ENCODE measurements at regions not wholly inside any gene's neighbourhood (a gene's known extent, or its start where the extent isn't known, plus 50 kb on each side); places are given as distances from the start of the nearest gene placed in this dataset.

DNA sequence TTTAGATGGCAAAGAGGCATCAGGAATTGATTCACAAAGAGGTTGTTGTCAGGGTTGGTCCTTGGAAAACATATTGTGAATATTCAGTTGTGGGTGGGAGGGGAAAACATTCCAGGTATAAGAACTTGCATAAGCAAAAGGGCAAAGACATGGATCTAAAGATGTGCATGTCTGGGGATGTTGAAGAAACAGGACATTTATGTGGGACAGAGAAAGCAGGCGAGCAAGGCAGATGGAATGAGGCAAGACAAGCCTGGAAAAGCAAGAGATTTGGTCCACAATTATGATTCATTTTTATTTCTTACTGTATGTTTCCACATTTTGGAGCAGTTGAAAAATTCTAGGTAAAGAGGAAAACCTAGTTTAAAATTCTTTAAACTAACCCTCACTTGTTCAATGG lies 134.9 kb upstream of the CXXC4 start:
- Histone ChIP-seq H3K27ac (ENCODE audit: low read depth, low read length, poor library complexity, severe bottlenecking) (no peak overlapping the region), H4K20me1 (ENCODE audit: insufficient read depth, low read length) (no peaks in the 10 kb centered on the region), H3K79me2 (ENCODE audit: insufficient read depth, low read depth, low read length) (no peaks in the 10 kb centered on the region), H3K4me3 (ENCODE audit: low read depth, low read length, poor library complexity, severe bottlenecking) (no peak overlapping the region), H2AFZ (ENCODE audit: low read length) (no peak overlapping the region), H3K9me2 (ENCODE audit: insufficient read depth, low read length) (no peaks in the 10 kb centered on the region), H3K4me2 (ENCODE audit: low read length) (no peak overlapping the region), H3K9me3 (ENCODE audit: low read length) (no peaks in the 10 kb centered on the region), H3K4me1 (ENCODE audit: insufficient read depth, low read length, poor library complexity, severe bottlenecking) (no peaks in the 10 kb centered on the region), H3K36me3 (ENCODE audit: insufficient read depth, low read length) (no peaks in the 10 kb centered on the region)
- ChIA-PET POLR2A (no interaction called here), CTCF (ENCODE audit: unreplicated experiment) (no interaction called here)
- no peak for DNase-seq (ENCODE audit: low spot score)
- BruUV-seq (replicated peaks): no TSS peak
- intact Hi-C loops (cut with micrococcal nuclease; ENCODE audit: unreplicated experiment): no loop called here
- no peak for TF ChIP-seq EZH2phosphoT487 (IDR thresholded peaks at IDR 0.05; ENCODE audit: borderline replicate concordance, low read depth, low read length)
- TF ChIP-seq, protein P1, sequence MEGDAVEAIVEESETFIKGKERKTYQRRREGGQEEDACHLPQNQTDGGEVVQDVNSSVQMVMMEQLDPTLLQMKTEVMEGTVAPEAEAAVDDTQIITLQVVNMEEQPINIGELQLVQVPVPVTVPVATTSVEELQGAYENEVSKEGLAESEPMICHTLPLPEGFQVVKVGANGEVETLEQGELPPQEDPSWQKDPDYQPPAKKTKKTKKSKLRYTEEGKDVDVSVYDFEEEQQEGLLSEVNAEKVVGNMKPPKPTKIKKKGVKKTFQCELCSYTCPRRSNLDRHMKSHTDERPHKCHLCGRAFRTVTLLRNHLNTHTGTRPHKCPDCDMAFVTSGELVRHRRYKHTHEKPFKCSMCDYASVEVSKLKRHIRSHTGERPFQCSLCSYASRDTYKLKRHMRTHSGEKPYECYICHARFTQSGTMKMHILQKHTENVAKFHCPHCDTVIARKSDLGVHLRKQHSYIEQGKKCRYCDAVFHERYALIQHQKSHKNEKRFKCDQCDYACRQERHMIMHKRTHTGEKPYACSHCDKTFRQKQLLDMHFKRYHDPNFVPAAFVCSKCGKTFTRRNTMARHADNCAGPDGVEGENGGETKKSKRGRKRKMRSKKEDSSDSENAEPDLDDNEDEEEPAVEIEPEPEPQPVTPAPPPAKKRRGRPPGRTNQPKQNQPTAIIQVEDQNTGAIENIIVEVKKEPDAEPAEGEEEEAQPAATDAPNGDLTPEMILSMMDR (conservative IDR thresholded peaks at IDR 0.05; ENCODE audit: low read length): no peak

DNA sequence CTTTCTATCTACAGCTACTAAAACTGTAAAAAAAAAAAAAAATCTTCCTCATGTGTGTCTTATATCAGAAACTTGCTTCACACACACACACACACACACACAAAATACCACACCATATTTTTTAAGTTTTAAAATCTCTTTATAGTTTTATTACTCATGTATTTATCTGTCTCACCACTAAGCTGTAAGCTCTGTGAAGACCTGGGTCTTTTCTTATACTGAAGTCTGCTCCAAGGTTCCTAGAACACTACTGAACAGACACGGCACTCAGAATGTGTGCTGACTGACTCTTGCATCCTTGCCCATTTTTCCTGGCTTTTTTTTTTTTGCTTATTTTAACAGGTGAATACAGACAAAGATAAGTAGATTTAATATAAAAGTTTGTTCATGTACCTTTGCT lies 135.6 kb upstream of the CXXC4 start:
- H3K36me3 ChIP-seq (ENCODE audit: insufficient read depth, low read length): no peaks in the 10 kb centered on the region
- POLR2A ChIA-PET: no interaction called here
- DNase-seq (ENCODE audit: low spot score): no peak
- H4K20me1 ChIP-seq (ENCODE audit: insufficient read depth, low read length): no peaks in the 10 kb centered on the region
- no peak overlapping the region for H3K27ac ChIP-seq (ENCODE audit: low read depth, low read length, poor library complexity, severe bottlenecking)
- H3K9me3 ChIP-seq (ENCODE audit: low read length): no peaks in the 10 kb centered on the region
- no peaks in the 10 kb centered on the region for H3K79me2 ChIP-seq (ENCODE audit: insufficient read depth, low read depth, low read length)
- TF ChIP-seq, protein P1 (conservative IDR thresholded peaks at IDR 0.05; ENCODE audit: low read length): no peak
- no peak for TF ChIP-seq EZH2phosphoT487 (IDR thresholded peaks at IDR 0.05; ENCODE audit: borderline replicate concordance, low read depth, low read length)
- no peaks in the 10 kb centered on the region for H3K4me1 ChIP-seq (ENCODE audit: insufficient read depth, low read length, poor library complexity, severe bottlenecking)
- H3K9me2 ChIP-seq (ENCODE audit: insufficient read depth, low read length): no peaks in the 10 kb centered on the region
- no peak overlapping the region for H3K4me2 ChIP-seq (ENCODE audit: low read length)
- no peak overlapping the region for H2AFZ ChIP-seq (ENCODE audit: low read length)
- no TSS peak for BruUV-seq (replicated peaks)
- intact Hi-C loops (cut with micrococcal nuclease; ENCODE audit: unreplicated experiment): no loop called here
- CTCF ChIA-PET (ENCODE audit: unreplicated experiment): no interaction called here
- H3K4me3 ChIP-seq (ENCODE audit: low read depth, low read length, poor library complexity, severe bottlenecking): no peak overlapping the region

DNA sequence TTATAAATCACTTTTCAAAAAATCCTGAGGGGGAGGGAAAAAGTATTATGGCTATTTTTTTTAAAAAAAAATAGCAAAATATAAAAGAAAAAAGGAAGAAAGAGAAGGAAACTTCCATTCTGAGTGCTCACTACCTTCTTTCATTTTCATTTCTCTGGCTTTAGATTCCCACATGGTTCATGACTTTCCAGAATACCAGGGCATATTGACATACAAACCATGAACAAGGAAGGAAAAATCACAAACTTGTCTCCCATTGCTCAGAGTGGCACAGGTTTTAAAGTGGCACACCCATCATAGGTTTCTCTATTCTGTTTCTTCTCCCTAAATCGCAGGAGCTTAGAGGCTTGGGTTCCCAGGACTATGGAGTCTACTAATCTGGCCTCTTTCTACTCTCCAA lies 136.3 kb upstream of the CXXC4 start:
- BruUV-seq (replicated peaks): no TSS peak
- H3K27ac ChIP-seq (ENCODE audit: low read depth, low read length, poor library complexity, severe bottlenecking): no peak overlapping the region
- H3K36me3 ChIP-seq (ENCODE audit: insufficient read depth, low read length): no peaks in the 10 kb centered on the region
- H3K4me3 ChIP-seq (ENCODE audit: low read depth, low read length, poor library complexity, severe bottlenecking): no peak overlapping the region
- H3K4me1 ChIP-seq (ENCODE audit: insufficient read depth, low read length, poor library complexity, severe bottlenecking): no peaks in the 10 kb centered on the region
- no peaks in the 10 kb centered on the region for H3K79me2 ChIP-seq (ENCODE audit: insufficient read depth, low read depth, low read length)
- no peak overlapping the region for H2AFZ ChIP-seq (ENCODE audit: low read length)
- CTCF ChIA-PET (ENCODE audit: unreplicated experiment): no interaction called here
- DNase-seq (ENCODE audit: low spot score): no peak
- H4K20me1 ChIP-seq (ENCODE audit: insufficient read depth, low read length): no peaks in the 10 kb centered on the region
- POLR2A ChIA-PET: no interaction called here
- no peak overlapping the region for H3K4me2 ChIP-seq (ENCODE audit: low read length)
- intact Hi-C loops (cut with micrococcal nuclease; ENCODE audit: unreplicated experiment): no loop called here
- H3K9me2 ChIP-seq (ENCODE audit: insufficient read depth, low read length): no peaks in the 10 kb centered on the region
- TF ChIP-seq, protein P1 (conservative IDR thresholded peaks at IDR 0.05; ENCODE audit: low read length): no peak
- no peak for TF ChIP-seq EZH2phosphoT487 (IDR thresholded peaks at IDR 0.05; ENCODE audit: borderline replicate concordance, low read depth, low read length)
- H3K9me3 ChIP-seq (ENCODE audit: low read length): no peaks in the 10 kb centered on the region
